CD14-positive monocyte (primary cell): ENCODE measurements at regions not wholly inside any gene's neighbourhood (a gene's known extent, or its start where the extent isn't known, plus 50 kb on each side); places are given as distances from the start of the nearest gene placed in this dataset.

ENCODE experiments used
- DNase-seq, 3 donors: peaks; one replicate each; pipeline ENCODE4 v3.0.0-alpha.2; 2011 to 2022
- H2AFZ ChIP-seq: 2 replicates; pipeline ENCODE4 v1.6.0; 2012; ENCODE audit warnings: mild to moderate bottlenecking, low read depth, low read length, inconsistent platforms; ENCODE audit not compliant: insufficient read depth, poor library complexity, severe bottlenecking
- H3K27ac ChIP-seq, 2 donors: 1 replicate in 1 of 2; 2 replicates in 1 of 2; pipeline ENCODE4 v1.5.1; 2012 to 2013; ENCODE audit warnings: low read length in 2 of 2, control low read depth in 1 of 2, inconsistent platforms in 1 of 2, low read depth in 1 of 2, mild to moderate bottlenecking in 1 of 2
- H3K27me3 ChIP-seq, 2 donors: one replicate each; pipeline versions ENCODE4 v1.6.0 to v1.6.1; 2011 to 2013; ENCODE audit warnings: low read length in 2 of 2; ENCODE audit not compliant: control insufficient read depth in 2 of 2, insufficient read depth in 2 of 2
- H3K36me3 ChIP-seq, 2 donors: replicated peaks in 1 of 2; 1 replicate in 1 of 2; 2 replicates in 1 of 2; pipeline versions ENCODE4 v1.5.1 to v1.6.1; 2012 to 2013; ENCODE audit warnings: low read length in 2 of 2, control low read depth in 1 of 2, inconsistent platforms in 1 of 2, mild to moderate bottlenecking in 1 of 2; ENCODE audit not compliant: insufficient read depth in 2 of 2, control insufficient read depth in 1 of 2
- H3K4me1 ChIP-seq, 2 donors: 1 replicate in 1 of 2; 2 replicates in 1 of 2; pipeline versions ENCODE4 v1.5.1 to v1.6.1; 2012 to 2013; ENCODE audit warnings: low read length in 2 of 2, control low read depth in 1 of 2, inconsistent platforms in 1 of 2, mild to moderate bottlenecking in 1 of 2, moderate library complexity in 1 of 2; ENCODE audit not compliant: insufficient read depth in 2 of 2, control insufficient read depth in 1 of 2
- H3K4me2 ChIP-seq: replicated peaks from 2 replicates; pipeline ENCODE3; 2012; ENCODE audit warnings: low read length, moderate library complexity, mild to moderate bottlenecking; ENCODE audit not compliant: poor library complexity, severe bottlenecking; ENCODE audit errors: extremely low read depth
- H3K4me3 ChIP-seq, 3 experiments: fragments of 200-600 bp in 1 of 3; sonication (generic) in 1 of 3; replicated peaks in 1 of 3; 1 replicate in 2 of 3; 2 replicates in 1 of 3; pipeline ENCODE4 v1.5.1; 2011 to 2013; ENCODE audit warnings: low read length in 3 of 3, mild to moderate bottlenecking in 3 of 3, control low read depth in 2 of 3, low read depth in 2 of 3, inconsistent platforms in 1 of 3, moderate library complexity in 1 of 3
- H3K79me2 ChIP-seq: 2 replicates; pipeline ENCODE4 v1.6.0; 2012; ENCODE audit warnings: mild to moderate bottlenecking, control low read depth, inconsistent platforms, low read length, moderate library complexity; ENCODE audit not compliant: insufficient read depth
- H3K9ac ChIP-seq: 2 replicates; pipeline ENCODE4 v1.6.0; 2017; ENCODE audit warnings: low read length, mild to moderate bottlenecking; ENCODE audit not compliant: insufficient read depth, poor library complexity, severe bottlenecking
- H3K9me3 ChIP-seq, 2 donors: replicated peaks in 1 of 2; 1 replicate in 1 of 2; 2 replicates in 1 of 2; pipeline versions ENCODE4 v1.5.1 to v1.6.1; 2012 to 2013; ENCODE audit warnings: low read length in 2 of 2, control low read depth in 1 of 2; ENCODE audit not compliant: control insufficient read depth in 1 of 2, insufficient read depth in 1 of 2
- H4K20me1 ChIP-seq: 2 replicates; pipeline ENCODE4 v1.6.0; 2012; ENCODE audit warnings: mild to moderate bottlenecking, low read length, control low read depth, moderate library complexity; ENCODE audit not compliant: insufficient read depth
- H3K27ac Mint-ChIP-seq, 7 donors: one replicate each; pipeline ENCODE4 v1.8.0; 2020; ENCODE audit warnings: mild to moderate bottlenecking in 7 of 7, mixed read lengths in 7 of 7, moderate library complexity in 6 of 7, inconsistent platforms in 2 of 7
- H3K27me3 Mint-ChIP-seq, 3 donors: one replicate each; pipeline ENCODE4 v1.8.0; 2021 to 2022; ENCODE audit warnings: low read depth in 3 of 3, mild to moderate bottlenecking in 3 of 3, mixed read lengths in 3 of 3, moderate library complexity in 3 of 3, inconsistent platforms in 1 of 3
- H3K36me3 Mint-ChIP-seq, 2 donors: one replicate each; pipeline ENCODE4 v1.8.0; 2020; ENCODE audit warnings: mixed read lengths in 2 of 2, inconsistent platforms in 1 of 2, mild to moderate bottlenecking in 1 of 2
- H3K4me1 Mint-ChIP-seq: one replicate; pipeline ENCODE4 v1.8.0; 2020; ENCODE audit warnings: mild to moderate bottlenecking, mixed read lengths
- H3K4me3 Mint-ChIP-seq, 2 donors: one replicate each; pipeline ENCODE4 v1.8.0; 2020; ENCODE audit warnings: mild to moderate bottlenecking in 2 of 2, mixed read lengths in 2 of 2, moderate library complexity in 1 of 2
- H3K9me3 Mint-ChIP-seq, 7 donors: one replicate each; pipeline ENCODE4 v1.8.0; 2020 to 2022; ENCODE audit warnings: mixed read lengths in 7 of 7, mild to moderate bottlenecking in 6 of 7, moderate library complexity in 6 of 7, inconsistent platforms in 2 of 7
- CTCF ChIP-seq: fragments of 200-600 bp; IDR thresholded peaks from one replicate; pipeline ENCODE4 v1.8.0; 2022; ENCODE audit warnings: antibody characterized with exemption, mild to moderate bottlenecking
- WGBS: methylation state at CpG from one replicate; pipeline ENCODE4 v1.1.5; 2013; ENCODE audit warnings: missing lambda C conversion rate; ENCODE audit not compliant: insufficient coverage; 5-methylcytosine and 5-hydroxymethylcytosine counted together
- intact Hi-C, 2 donors: fragments of 100-400 bp; cut with micrococcal nuclease; formaldehyde crosslinking; loops; one replicate each; pipeline versions ENCODE4 v1.15.0 to v1.15.1; 2023

- H3K36me3 Mint-ChIP-seq, result no peaks in the 10 kb centered on the region
- H2AFZ ChIP-seq, result no peak overlapping the region
- no peak overlapping the region for H3K4me3 Mint-ChIP-seq
- no peaks in the 10 kb centered on the region for H3K4me1 Mint-ChIP-seq
- peaks cover 5 to 6% (median 5%) of the 10 kb centered on the region in 3 donors for H3K27me3 Mint-ChIP-seq
- H3K9me3 Mint-ChIP-seq, result peaks cover 15 to 33% (median 18%) of the 10 kb centered on the region in 7 donors
- H3K36me3 ChIP-seq, result no peaks in the 10 kb centered on the region
- WGBS, result 83% methylated on average over 2 of the region's 5 CpGs
- H3K79me2 ChIP-seq, result no peaks in the 10 kb centered on the region
- no peak for TF ChIP-seq CTCF
- H3K4me3 ChIP-seq, result no peak overlapping the region
- H3K9ac ChIP-seq, result no peak overlapping the region
- H3K27me3 ChIP-seq, result no peaks in the 10 kb centered on the region
- H3K9me3 ChIP-seq, result peaks cover 9 to 17% of the 10 kb centered on the region in 2 donors
- H3K27ac ChIP-seq, result no peak overlapping the region
- no peak for DNase-seq
- no peak overlapping the region for H3K27ac Mint-ChIP-seq
- H3K4me2 ChIP-seq, result no peak overlapping the region
- intact Hi-C loops, result no loop called here
- H3K4me1 ChIP-seq, result no peaks in the 10 kb centered on the region
- no peaks in the 10 kb centered on the region for H4K20me1 ChIP-seq
Observed at GRCh38 chr11:70892889-70893288, 359.5 kb downstream of the SHANK2 start.

- H2AFZ ChIP-seq, result no peak overlapping the region
- H4K20me1 ChIP-seq, result no peaks in the 10 kb centered on the region
- no peak for DNase-seq
- H3K9me3 Mint-ChIP-seq, result peaks cover 16 to 38% (median 26%) of the 10 kb centered on the region in 7 donors
- H3K4me3 ChIP-seq, result no peak overlapping the region
- H3K9me3 ChIP-seq, result peaks cover 9 to 24% of the 10 kb centered on the region in 2 donors
- TF ChIP-seq CTCF, result no peak
- H3K4me1 Mint-ChIP-seq, result no peaks in the 10 kb centered on the region
- H3K36me3 Mint-ChIP-seq, result no peaks in the 10 kb centered on the region
- H3K36me3 ChIP-seq, result no peaks in the 10 kb centered on the region
- peaks cover 0 to 6% (median 4%) of the 10 kb centered on the region in 3 donors for H3K27me3 Mint-ChIP-seq
- no peak overlapping the region for H3K27ac ChIP-seq
- no peaks in the 10 kb centered on the region for H3K79me2 ChIP-seq
- H3K9ac ChIP-seq, result no peak overlapping the region
- H3K27ac Mint-ChIP-seq, result no peak overlapping the region
- H3K4me2 ChIP-seq, result no peak overlapping the region
- no peaks in the 10 kb centered on the region for H3K27me3 ChIP-seq
- no peak overlapping the region for H3K4me3 Mint-ChIP-seq
- no peaks in the 10 kb centered on the region for H3K4me1 ChIP-seq
- 82% methylated on average over 20 of the region's 20 CpGs for WGBS
- intact Hi-C loops, result no loop called here
Observed at GRCh38 chr11:70894566-70895365, 357.6 kb downstream of the SHANK2 start.
